ENCODE measurements at regions not wholly inside any gene's neighbourhood (a gene's known extent, or its start where the extent isn't known, plus 50 kb on each side); places are given as distances from the start of the nearest gene placed in this dataset.

- TF ChIP-seq CTCF (IDR thresholded peaks at IDR 0.05; ENCODE audit: low read depth, low read length) (no peak), EZH2phosphoT487 (IDR thresholded peaks at IDR 0.05; ENCODE audit: low read depth) (no peak)
These were observed 98.5 kb upstream of the ANO1 start for GRCh38 chr11:69979632-69980031.
